ENCODE measurements at regions not wholly inside any gene's neighbourhood (a gene's known extent, or its start where the extent isn't known, plus 50 kb on each side); places are given as distances from the start of the nearest gene placed in this dataset.
"Not testable (repeated sequence)": the region's sequence is repeated elsewhere in the genome, so short reads cannot be mapped to it uniquely, and the experiment has no call there.

GRCh38 chr1:157407917-157408525 lies 144.3 kb downstream of the FCRL5 start:
- DNase-seq = no peak

GRCh38 chr1:157407367-157407766 lies 144.9 kb downstream of the FCRL5 start:
- no peak for DNase-seq

GRCh38 chr1:157405662-157406061 lies 146.7 kb downstream of the FCRL5 start:
- DNase-seq = no peak

- DNase-seq = no peak
These were observed 147.7 kb downstream of the FCRL5 start for GRCh38 chr1:157404614-157405013.

GRCh38 chr1:157404063-157404501 lies 148.2 kb downstream of the FCRL5 start:
- DNase-seq = no peak

- no peak for DNase-seq
These were observed 148.7 kb downstream of the FCRL5 start for GRCh38 chr1:157403608-157404007.

- no peak for DNase-seq
These were observed 149.1 kb downstream of the FCRL5 start for GRCh38 chr1:157403203-157403602.

- no peak for DNase-seq
These were observed 151.5 kb downstream of the FCRL5 start for GRCh38 chr1:157400766-157401165.

GRCh38 chr1:157399984-157400382 lies 152.3 kb downstream of the FCRL5 start:
- no peak for DNase-seq

GRCh38 chr1:157399343-157399983 lies 152.9 kb downstream of the FCRL5 start:
- no peak for DNase-seq

- no peak for DNase-seq
These were observed 161.7 kb downstream of the FCRL5 start for GRCh38 chr1:157390651-157391050.

GRCh38 chr1:157388057-157388456 lies 164.3 kb downstream of the FCRL5 start:
- DNase-seq = no peak

GRCh38 chr1:157384258-157384657 lies 168.1 kb downstream of the FCRL5 start:
- DNase-seq = no peak

GRCh38 chr1:157382351-157382750 lies 170.0 kb downstream of the FCRL5 start:
- DNase-seq = no peak

- DNase-seq = no peak
These were observed 171.8 kb downstream of the FCRL5 start for GRCh38 chr1:157380523-157380922.

GRCh38 chr1:157377280-157377713 lies 175.0 kb downstream of the FCRL5 start:
- DNase-seq = peak; percentile 26 to 38

- DNase-seq = no peak
These were observed 175.6 kb downstream of the FCRL5 start for GRCh38 chr1:157376681-157377080.

GRCh38 chr1:157372311-157372710 lies 180.0 kb downstream of the FCRL5 start:
- DNase-seq = not testable (repeated sequence)

- no peak for DNase-seq
These were observed 180.5 kb downstream of the FCRL5 start for GRCh38 chr1:157371826-157372225.

- DNase-seq = no peak
These were observed 181.1 kb downstream of the FCRL5 start for GRCh38 chr1:157371221-157371620.

- no peak for DNase-seq
These were observed 181.6 kb downstream of the FCRL5 start for GRCh38 chr1:157370698-157371097.

GRCh38 chr1:157369808-157370521 lies 182.3 kb downstream of the FCRL5 start:
- peak; percentile 20 to 40 for DNase-seq

- DNase-seq = not testable (repeated sequence)
These were observed 183.4 kb downstream of the FCRL5 start for GRCh38 chr1:157368941-157369340.

- no peak for DNase-seq
These were observed 184.0 kb downstream of the FCRL5 start for GRCh38 chr1:157368363-157368762.
